Stomach (tissue), 8 donors: ENCODE measurements at regions not wholly inside any gene's neighbourhood (a gene's known extent, or its start where the extent isn't known, plus 50 kb on each side); places are given as distances from the start of the nearest gene placed in this dataset.

ENCODE experiments used
- DNase-seq, 2 donors: peaks; one replicate each; pipeline versions ENCODE4 v3.0.0 to v3.0.0-alpha.2; 2013 to 2019
- H3K27ac ChIP-seq, 5 donors: fragments of 200-600 bp in 4 of 5; sonication (generic) in 4 of 5; one replicate each; pipeline ENCODE4 v1.5.1; 2013 to 2019; ENCODE audit warnings: mild to moderate bottlenecking in 1 of 5, moderate library complexity in 1 of 5
- H3K27me3 ChIP-seq, 3 donors: fragments of 200-600 bp; sonication (generic); one replicate each; pipeline ENCODE4 v1.5.1; 2017 to 2019; ENCODE audit warnings: mixed run types in 1 of 3
- H3K36me3 ChIP-seq, 4 donors: fragments of 200-600 bp; sonication (generic); 1 replicate in 3 of 4; 2 replicates in 1 of 4; pipeline ENCODE4 v1.5.1; 2016 to 2019
- H3K4me1 ChIP-seq, 4 donors: fragments of 200-600 bp; sonication (generic); one replicate each; pipeline ENCODE4 v1.5.1; 2016 to 2019
- H3K4me3 ChIP-seq, 4 donors: fragments of 200-600 bp; sonication (generic) in 3 of 4; one replicate each; pipeline ENCODE4 v1.5.1; 2016 to 2019; ENCODE audit warnings: mild to moderate bottlenecking in 1 of 4
- H3K9me3 ChIP-seq, 4 donors: fragments of 200-600 bp; sonication (generic); one replicate each; pipeline ENCODE4 v1.5.1; 2016 to 2019
- EP300 ChIP-seq: sonication (generic); formaldehyde crosslinking; IDR thresholded peaks from one replicate; pipeline ENCODE4 v1.6.1; 2017; ENCODE audit warnings: antibody characterized with exemption
- POLR2A ChIP-seq, 4 donors: fragments of 450-650 bp; IDR thresholded peaks; one replicate each; pipeline ENCODE4 v1.6.1; 2016; ENCODE audit warnings: antibody characterized with exemption in 4 of 4, control low read depth in 2 of 4, mild to moderate bottlenecking in 1 of 4, moderate library complexity in 1 of 4
- POLR2AphosphoS5 ChIP-seq, 3 donors: sonication (generic); formaldehyde crosslinking; IDR thresholded peaks; one replicate each; pipeline ENCODE4 v1.6.1; 2016; ENCODE audit warnings: antibody characterized with exemption in 3 of 3
- WGBS, 5 donors: extraction: QIAGEN DNeasy Blood & Tissue Kit in 3 of 5; methylation state at CpG; one replicate each; pipeline versions ENCODE4 v1.1.5 to v1.1.7; 2013 to 2018; 5-methylcytosine and 5-hydroxymethylcytosine counted together
- intact Hi-C: fragments of 100-400 bp; cut with DNase I; formaldehyde crosslinking; loops from one replicate; pipeline ENCODE4 v1.15.1; 2023; ENCODE audit warnings: low total_unique reads
- TF ChIP-seq, protein P1 (sequence below), 7 experiments: fragments of 450-650 bp in 4 of 7; fragments of 200-600 bp in 3 of 7; sonication (generic) in 3 of 7; IDR thresholded peaks; one replicate each; pipeline ENCODE4 v1.5.1; 2016 to 2019; ENCODE audit warnings: antibody characterized with exemption in 7 of 7, control low read depth in 2 of 7, mild to moderate bottlenecking in 1 of 7
- donor health status: healthy with polysubstance abuse.
- donor health status: Bipolar disorder and iron deficiency.
- donor health status: healthy.

DNA sequence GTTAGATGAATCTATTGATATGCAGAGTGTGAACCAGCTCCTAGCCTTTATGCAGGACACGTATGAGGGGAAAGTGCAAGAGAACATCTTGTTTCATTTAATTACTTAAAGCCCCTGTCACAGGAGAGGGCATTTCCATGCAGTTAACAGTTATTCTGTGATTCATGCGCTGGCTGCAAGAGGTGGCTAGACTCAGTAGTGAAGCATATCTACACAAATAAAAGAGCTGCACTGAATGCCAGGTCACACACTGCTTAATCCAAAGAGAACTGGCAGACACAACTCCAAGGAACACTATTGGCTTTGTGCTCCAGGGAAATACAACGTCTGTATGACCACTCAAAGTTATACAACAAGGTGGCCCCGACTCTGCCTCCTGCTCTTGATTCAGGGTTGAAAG is 394.1 kb downstream of the C12orf75 start:
- WGBS, 5 donors = 46 to 56% (median 50%) methylated on average over 4 of the region's 4 CpGs
- Histone ChIP-seq H3K27ac (peak overlapping the region in 1 of 5 donors; percentile 11), H3K4me1 (no peaks in the 10 kb centered on the region), H3K9me3 (no peaks in the 10 kb centered on the region), H3K36me3 (no peaks in the 10 kb centered on the region), H3K4me3 (no peak overlapping the region), H3K27me3 (no peaks in the 10 kb centered on the region)
- DNase-seq = no peak
- intact Hi-C loops = no loop called here
- TF ChIP-seq POLR2AphosphoS5 (IDR thresholded peaks at IDR 0.05) (no peak), POLR2A (IDR thresholded peaks at IDR 0.05) (no peak)
- TF ChIP-seq, protein P1, sequence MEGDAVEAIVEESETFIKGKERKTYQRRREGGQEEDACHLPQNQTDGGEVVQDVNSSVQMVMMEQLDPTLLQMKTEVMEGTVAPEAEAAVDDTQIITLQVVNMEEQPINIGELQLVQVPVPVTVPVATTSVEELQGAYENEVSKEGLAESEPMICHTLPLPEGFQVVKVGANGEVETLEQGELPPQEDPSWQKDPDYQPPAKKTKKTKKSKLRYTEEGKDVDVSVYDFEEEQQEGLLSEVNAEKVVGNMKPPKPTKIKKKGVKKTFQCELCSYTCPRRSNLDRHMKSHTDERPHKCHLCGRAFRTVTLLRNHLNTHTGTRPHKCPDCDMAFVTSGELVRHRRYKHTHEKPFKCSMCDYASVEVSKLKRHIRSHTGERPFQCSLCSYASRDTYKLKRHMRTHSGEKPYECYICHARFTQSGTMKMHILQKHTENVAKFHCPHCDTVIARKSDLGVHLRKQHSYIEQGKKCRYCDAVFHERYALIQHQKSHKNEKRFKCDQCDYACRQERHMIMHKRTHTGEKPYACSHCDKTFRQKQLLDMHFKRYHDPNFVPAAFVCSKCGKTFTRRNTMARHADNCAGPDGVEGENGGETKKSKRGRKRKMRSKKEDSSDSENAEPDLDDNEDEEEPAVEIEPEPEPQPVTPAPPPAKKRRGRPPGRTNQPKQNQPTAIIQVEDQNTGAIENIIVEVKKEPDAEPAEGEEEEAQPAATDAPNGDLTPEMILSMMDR (IDR thresholded peaks at IDR 0.05) = no peak

DNA sequence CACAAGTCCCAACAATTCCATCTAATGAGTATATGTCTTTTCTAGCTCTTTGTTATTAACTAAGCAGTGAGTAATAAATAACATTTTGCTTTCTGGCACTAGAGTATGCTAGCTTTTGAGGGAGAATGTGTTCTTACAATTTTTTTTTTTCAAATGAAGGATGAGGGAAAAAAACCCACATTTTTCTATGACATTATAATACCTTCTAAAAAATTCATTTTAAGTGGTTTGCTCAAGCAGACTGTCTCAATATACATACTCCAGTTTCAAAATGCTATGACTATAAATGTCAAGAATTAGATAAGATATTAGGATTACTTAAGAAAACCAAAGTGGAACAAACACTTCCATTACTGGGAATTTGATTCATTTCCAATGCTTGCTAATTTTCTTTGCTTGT is 394.6 kb downstream of the C12orf75 start:
- H3K27ac ChIP-seq = peak overlapping the region in 1 of 5 donors; percentile 11
- no peaks in the 10 kb centered on the region for H3K9me3 ChIP-seq
- H3K4me3 ChIP-seq = no peak overlapping the region
- TF ChIP-seq, protein P1 (IDR thresholded peaks at IDR 0.05) = no peak
- no peaks in the 10 kb centered on the region for H3K27me3 ChIP-seq
- intact Hi-C loops = no loop called here
- H3K4me1 ChIP-seq = no peaks in the 10 kb centered on the region
- no peak for DNase-seq
- no peaks in the 10 kb centered on the region for H3K36me3 ChIP-seq

DNA sequence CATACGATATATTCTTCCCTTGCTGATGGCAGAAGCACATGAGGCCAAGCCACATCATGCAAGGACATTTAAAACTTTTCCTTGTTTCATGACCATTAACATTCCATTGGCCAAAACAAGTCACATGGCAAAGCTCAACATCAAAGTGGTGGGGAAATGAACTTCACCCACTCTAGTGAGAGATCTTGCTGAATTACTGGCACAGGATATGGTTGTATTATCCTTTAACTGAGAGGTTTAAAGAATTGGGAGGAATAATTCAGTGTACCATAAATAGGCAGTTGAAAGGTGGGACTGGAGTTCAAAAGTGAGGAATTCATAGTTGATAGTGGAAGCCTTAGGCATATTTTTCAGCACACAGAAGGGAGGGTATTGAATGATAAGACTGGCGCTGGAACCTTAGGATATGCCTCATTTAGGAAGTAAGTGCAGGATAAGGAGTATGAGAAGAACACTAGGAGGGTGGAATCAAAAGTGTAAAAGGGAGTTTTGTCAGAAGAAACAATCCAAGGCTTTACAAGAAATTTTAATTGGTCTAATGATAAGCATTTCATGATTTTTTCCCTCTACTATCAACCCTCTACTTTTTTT is 398.8 kb downstream of the C12orf75 start:
- Histone ChIP-seq H3K4me1 (no peaks in the 10 kb centered on the region), H3K36me3 (no peaks in the 10 kb centered on the region), H3K4me3 (no peak overlapping the region), H3K27ac (no peak overlapping the region), H3K9me3 (no peaks in the 10 kb centered on the region), H3K27me3 (no peaks in the 10 kb centered on the region)
- no peak for TF ChIP-seq POLR2A (IDR thresholded peaks at IDR 0.05)
- no peak for TF ChIP-seq EP300
- TF ChIP-seq, protein P1 (IDR thresholded peaks at IDR 0.05) = no peak
- no peak for TF ChIP-seq POLR2AphosphoS5 (IDR thresholded peaks at IDR 0.05)
- DNase-seq = no peak
- WGBS, 5 donors = 41 to 73% (median 51%) methylated on average over 2 of the region's 2 CpGs
- intact Hi-C loops = no loop called here

DNA sequence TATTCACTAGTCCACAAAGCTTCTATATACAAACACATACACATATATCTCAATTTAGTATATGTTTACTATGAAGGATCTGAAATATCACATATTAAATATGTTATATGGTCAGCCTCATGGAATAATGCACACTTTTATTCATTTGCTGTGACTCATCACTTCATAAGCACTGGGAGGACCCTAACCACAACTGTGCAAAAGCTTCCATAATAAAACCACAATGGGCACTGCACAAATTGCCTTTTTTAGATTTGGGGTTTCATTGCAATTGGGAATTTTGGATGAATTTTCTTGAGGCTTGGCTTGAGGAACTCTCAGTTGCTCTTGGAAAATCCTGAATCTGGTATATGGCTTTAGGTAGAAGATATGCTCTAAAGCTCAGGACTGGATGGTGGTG is 399.4 kb downstream of the C12orf75 start:
- Histone ChIP-seq H3K36me3 (no peaks in the 10 kb centered on the region), H3K4me1 (no peaks in the 10 kb centered on the region), H3K27ac (no peak overlapping the region), H3K4me3 (no peak overlapping the region), H3K27me3 (no peaks in the 10 kb centered on the region), H3K9me3 (no peaks in the 10 kb centered on the region)
- no peak for DNase-seq
- TF ChIP-seq, protein P1 (IDR thresholded peaks at IDR 0.05) = no peak
- TF ChIP-seq EP300 (no peak), POLR2AphosphoS5 (IDR thresholded peaks at IDR 0.05) (no peak), POLR2A (IDR thresholded peaks at IDR 0.05) (no peak)
- intact Hi-C loops = no loop called here
